Hematopoietic multipotent progenitor cell treated with erythropoietin and hydrocortisone succinate and interleukin-3 and kit ligand, for 6 days (in vitro differentiated cells): ENCODE measurements at regions not wholly inside any gene's neighbourhood (a gene's known extent, or its start where the extent isn't known, plus 50 kb on each side); places are given as distances from the start of the nearest gene placed in this dataset.
"Not testable (repeated sequence)": the region's sequence is repeated elsewhere in the genome, so short reads cannot be mapped to it uniquely, and the experiment has no call there.

Experiments
- DNase-seq: peaks from one replicate; pipeline ENCODE4 v3.0.0-alpha.2; 2015

- DNase-seq: no peak
These were observed 113.9 kb downstream of the CCDC74A start for GRCh38 chr2:131641414-131642206.

- DNase-seq: not testable (repeated sequence)
These were observed 115.5 kb downstream of the CCDC74A start for GRCh38 chr2:131643180-131643579.

GRCh38 chr2:131645177-131645765 lies 117.6 kb downstream of the CCDC74A start:
- no peak for DNase-seq

- DNase-seq: not testable (repeated sequence)
These were observed 118.5 kb downstream of the CCDC74A start for GRCh38 chr2:131646220-131646619.

GRCh38 chr2:131646669-131647297 lies 119.1 kb downstream of the CCDC74A start:
- no peak for DNase-seq

GRCh38 chr2:131648565-131648964 lies 120.9 kb downstream of the CCDC74A start:
- not testable (repeated sequence) for DNase-seq

- not testable (repeated sequence) for DNase-seq
These were observed 124.6 kb downstream of the CCDC74A start for GRCh38 chr2:131652246-131652645.

- not testable (repeated sequence) for DNase-seq
These were observed 126.4 kb downstream of the CCDC74A start for GRCh38 chr2:131654107-131654506.

GRCh38 chr2:131656816-131657633 lies 129.3 kb downstream of the CCDC74A start:
- no peak for DNase-seq

- DNase-seq: no peak
These were observed 130.4 kb downstream of the CCDC74A start for GRCh38 chr2:131657895-131658768.

GRCh38 chr2:131658769-131659131 lies 131.1 kb downstream of the CCDC74A start:
- DNase-seq: no peak

- DNase-seq: no peak
These were observed 131.5 kb downstream of the CCDC74A start for GRCh38 chr2:131659168-131659572.

- not testable (repeated sequence) for DNase-seq
These were observed 133.6 kb downstream of the CCDC74A start for GRCh38 chr2:131661101-131661782.

- not testable (repeated sequence) for DNase-seq
These were observed 134.3 kb downstream of the CCDC74A start for GRCh38 chr2:131661884-131662535.

GRCh38 chr2:131663501-131663900 lies 135.8 kb downstream of the CCDC74A start:
- DNase-seq: not testable (repeated sequence)

- DNase-seq: peak; percentile 3
These were observed 138.0 kb downstream of the CCDC74A start for GRCh38 chr2:131665716-131666115.

GRCh38 chr2:131668794-131669540 lies 141.3 kb downstream of the CCDC74A start:
- DNase-seq: not testable (repeated sequence)

- DNase-seq: not testable (repeated sequence)
These were observed 144.3 kb downstream of the CCDC74A start for GRCh38 chr2:131671841-131672470.
